HEK293T (cell line): ENCODE measurements at regions not wholly inside any gene's neighbourhood (a gene's known extent, or its start where the extent isn't known, plus 50 kb on each side); places are given as distances from the start of the nearest gene placed in this dataset.

Experiments used
- ARNT ChIP-seq: fragments of 450-650 bp; IDR thresholded peaks from 2 replicates; pipeline ENCODE4 v1.6.1; 2017; ENCODE audit warnings: mild to moderate bottlenecking
- FOXA1 ChIP-seq: fragments of 450-650 bp; IDR thresholded peaks from 2 replicates; pipeline ENCODE4 v1.6.1; 2016; ENCODE audit warnings: mild to moderate bottlenecking
- HDGF ChIP-seq: fragments of 450-650 bp; IDR thresholded peaks from 2 replicates; pipeline ENCODE4 v1.6.1; 2017; ENCODE audit warnings: antibody characterized with exemption, borderline replicate concordance
- LEF1 ChIP-seq: fragments of 450-650 bp; IDR thresholded peaks from 2 replicates; pipeline ENCODE4 v1.6.1; 2017; ENCODE audit warnings: mild to moderate bottlenecking, borderline replicate concordance
- NFRKB ChIP-seq: fragments of 450-650 bp; IDR thresholded peaks from 2 replicates; pipeline ENCODE4 v1.6.1; 2016; ENCODE audit warnings: mild to moderate bottlenecking, moderate library complexity
- SP1 ChIP-seq: fragments of 450-650 bp; IDR thresholded peaks from 2 replicates; pipeline ENCODE4 v1.6.1; 2017
- ZNF384 ChIP-seq: fragments of 450-650 bp; IDR thresholded peaks from 2 replicates; pipeline ENCODE4 v1.6.1; 2016

DNA sequence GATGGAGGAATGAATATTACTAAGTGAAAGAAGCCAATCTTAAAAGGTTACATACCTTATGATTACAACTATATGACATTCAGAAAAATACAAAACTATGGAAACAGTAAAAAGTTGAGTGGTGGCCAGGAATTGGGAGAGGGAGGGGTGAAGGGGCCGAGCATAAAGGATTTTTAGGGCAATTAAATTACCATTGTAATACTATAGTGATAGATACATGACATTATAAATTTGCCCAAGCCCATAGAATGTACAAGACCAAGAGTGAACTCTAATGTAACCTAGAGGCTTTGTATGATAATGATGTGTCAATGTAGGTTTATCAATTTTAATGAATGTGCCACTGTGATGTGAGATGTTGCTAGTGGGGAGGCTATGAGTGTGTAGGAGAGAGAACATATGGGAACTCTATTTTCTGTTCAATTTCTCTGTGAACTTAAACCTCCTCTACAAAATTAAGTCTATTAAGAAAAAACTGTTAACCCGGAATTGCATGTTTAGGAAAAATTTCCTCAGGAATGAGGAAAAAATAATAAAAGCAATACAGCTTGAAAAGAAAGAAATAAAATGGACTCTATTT, 541.9 kb upstream of the UBE2E2 start:
- TF ChIP-seq HDGF (no peak), LEF1 (no peak), FOXA1 (no peak), NFRKB (no peak), ARNT (no peak), ZNF384 (no peak), SP1 (no peak)
